Tibial nerve (tissue), 3 donors: ENCODE measurements at regions not wholly inside any gene's neighbourhood (a gene's known extent, or its start where the extent isn't known, plus 50 kb on each side); places are given as distances from the start of the nearest gene placed in this dataset.

Source experiments
- EP300 ChIP-seq, 2 donors: sonication (generic); formaldehyde crosslinking; IDR thresholded peaks; one replicate each; pipeline ENCODE4 v1.6.1; 2017; ENCODE audit warnings: antibody characterized with exemption in 2 of 2, mild to moderate bottlenecking in 1 of 2
- POLR2A ChIP-seq, 2 donors: fragments of 450-650 bp; IDR thresholded peaks; one replicate each; pipeline ENCODE4 v1.6.1; 2017; ENCODE audit warnings: antibody characterized with exemption in 2 of 2, mild to moderate bottlenecking in 2 of 2, moderate library complexity in 2 of 2

DNA sequence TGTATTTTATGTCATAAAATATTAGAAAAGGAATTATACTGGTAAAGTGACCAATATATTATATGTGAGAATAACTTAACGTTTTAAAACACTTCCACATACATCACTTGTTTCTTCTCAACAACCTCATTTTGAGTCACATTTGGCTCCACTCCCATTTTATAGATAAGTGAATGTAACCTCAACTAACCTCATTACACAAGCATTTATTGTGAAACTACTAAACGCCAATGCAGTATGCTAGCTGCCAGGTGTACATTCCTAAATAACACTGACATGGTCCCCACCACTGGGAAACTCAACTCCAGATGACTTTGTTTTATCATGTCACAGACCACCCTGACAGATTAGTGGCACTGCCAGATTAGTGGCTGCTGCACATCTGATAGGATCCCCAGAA lies 249.7 kb upstream of the CNTN4 start:
- TF ChIP-seq POLR2A (IDR thresholded peaks at IDR 0.05) (no peak), EP300 (IDR thresholded peaks at IDR 0.05) (no peak)
